Skeletal muscle cell (primary cell): ENCODE measurements at regions not wholly inside any gene's neighbourhood (a gene's known extent, or its start where the extent isn't known, plus 50 kb on each side); places are given as distances from the start of the nearest gene placed in this dataset.

Experiments
- DNase-seq: peaks from one replicate; pipeline ENCODE4 v3.0.0-alpha.2; 2010; ENCODE audit warnings: low read depth
- H3K4me3 ChIP-seq: 2 replicates; pipeline ENCODE4 v1.5.1; 2011; ENCODE audit warnings: low read depth, mild to moderate bottlenecking, control low read depth, low read length, moderate library complexity

GRCh38 chr5:5649641-5650040 is 227.2 kb downstream of the ICE1 start:
- H3K4me3 ChIP-seq: no peak overlapping the region
- no peak for DNase-seq

GRCh38 chr5:5648694-5649093 is 226.2 kb downstream of the ICE1 start:
- no peak for DNase-seq

DNA sequence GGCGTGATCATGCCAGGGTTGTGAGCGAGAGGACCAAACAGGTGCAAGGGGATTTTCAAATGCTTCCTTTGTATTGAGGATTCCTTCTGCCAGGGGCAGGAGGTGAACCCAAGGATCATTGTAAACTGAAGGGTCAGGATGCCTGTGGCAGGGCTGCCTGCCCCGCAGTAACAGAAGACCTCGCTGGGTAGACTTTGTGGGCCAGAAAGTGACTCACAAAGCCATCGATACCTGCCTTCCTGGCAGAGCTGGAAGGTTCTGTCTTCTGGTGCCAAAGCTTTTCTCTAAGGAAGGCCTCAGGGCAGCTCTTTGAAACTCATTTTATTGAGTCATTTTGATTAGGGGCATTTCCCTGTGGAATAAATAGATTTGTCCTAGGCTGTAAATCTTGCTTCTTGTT is 223.4 kb downstream of the ICE1 start:
- no peak overlapping the region for H3K4me3 ChIP-seq
- no peak for DNase-seq

More at GRCh38 chr5:5648694-5649093, 226.2 kb downstream of the ICE1 start:
- H3K4me3 ChIP-seq: no peak overlapping the region

DNA sequence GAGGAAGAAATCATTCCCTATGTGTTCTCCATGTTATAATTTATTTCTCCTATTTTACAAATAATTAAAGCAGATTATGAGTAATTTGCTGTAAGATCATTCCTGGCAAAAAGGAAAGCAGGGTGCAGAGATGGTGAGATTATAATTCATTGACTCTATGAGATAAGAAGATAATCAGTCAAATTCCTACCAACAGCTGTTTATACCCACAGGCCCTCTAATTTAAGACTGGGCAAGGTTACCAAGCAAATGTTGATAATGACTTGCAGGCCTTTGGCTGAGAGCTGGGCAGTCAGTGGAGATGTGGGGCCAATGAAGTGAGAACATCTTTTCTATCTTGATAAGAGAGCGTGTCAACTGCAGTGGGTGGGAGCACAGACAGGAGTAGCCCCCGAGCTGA is 222.7 kb downstream of the ICE1 start:
- H3K4me3 ChIP-seq: no peak overlapping the region
- DNase-seq: no peak

DNA sequence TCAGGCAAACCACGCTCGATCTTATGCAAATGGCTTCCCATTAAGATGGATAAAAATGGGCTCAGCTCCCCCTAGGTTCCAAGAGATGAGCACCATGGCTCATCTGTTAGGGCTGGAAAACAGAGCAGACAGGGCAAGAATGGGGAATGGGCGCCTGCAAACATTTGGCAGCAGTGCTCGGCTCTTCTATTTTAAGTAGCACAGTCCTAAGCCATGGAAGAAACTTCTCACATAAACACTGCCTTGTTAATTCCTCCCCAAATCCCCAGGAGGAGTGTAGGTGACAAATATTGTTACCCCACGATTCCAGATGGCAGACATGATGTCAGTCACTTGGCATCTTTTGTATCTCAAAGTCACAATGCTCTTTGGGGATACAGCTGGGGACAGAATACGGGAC is 221.8 kb downstream of the ICE1 start:
- DNase-seq: no peak
- no peak overlapping the region for H3K4me3 ChIP-seq

DNA sequence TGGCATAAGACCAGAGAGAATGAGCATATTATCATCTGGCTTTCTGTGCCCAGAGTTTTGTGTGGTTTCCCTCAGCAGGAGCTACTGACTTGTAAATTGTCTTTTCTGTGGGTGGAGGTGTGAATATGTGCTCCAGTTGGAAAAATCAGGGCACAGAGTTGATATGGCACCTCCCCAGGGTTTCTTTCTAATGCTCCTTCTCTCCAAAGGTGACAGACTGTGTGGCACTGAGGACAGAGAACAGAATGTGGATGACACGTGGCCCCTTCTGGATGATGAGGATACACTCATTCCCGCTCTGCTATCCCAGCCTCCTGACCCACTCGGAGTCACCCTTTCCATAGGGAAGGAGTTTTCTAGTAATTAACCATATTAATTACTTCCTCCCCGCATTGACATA is 221.0 kb downstream of the ICE1 start:
- DNase-seq: no peak
- no peak overlapping the region for H3K4me3 ChIP-seq

DNA sequence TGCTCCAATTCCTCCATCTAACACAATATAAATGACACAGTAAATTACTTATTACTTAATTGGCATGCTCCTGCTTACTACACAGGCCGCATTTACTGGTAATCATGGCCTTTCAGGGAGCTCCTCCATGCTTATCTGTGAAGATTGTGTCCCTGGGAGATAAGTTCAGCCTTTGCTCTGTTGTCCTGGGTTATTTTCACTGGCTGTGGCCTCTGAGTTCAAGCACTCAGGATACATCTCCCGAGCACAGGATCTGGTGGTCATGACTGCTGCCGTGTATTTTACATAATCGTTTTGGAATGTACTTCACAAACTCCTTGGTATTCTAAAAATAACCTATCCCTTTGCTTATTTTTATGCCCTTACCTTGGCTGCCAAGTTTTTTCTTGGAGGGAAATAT is 215.7 kb downstream of the ICE1 start:
- no peak overlapping the region for H3K4me3 ChIP-seq
- DNase-seq: no peak

DNA sequence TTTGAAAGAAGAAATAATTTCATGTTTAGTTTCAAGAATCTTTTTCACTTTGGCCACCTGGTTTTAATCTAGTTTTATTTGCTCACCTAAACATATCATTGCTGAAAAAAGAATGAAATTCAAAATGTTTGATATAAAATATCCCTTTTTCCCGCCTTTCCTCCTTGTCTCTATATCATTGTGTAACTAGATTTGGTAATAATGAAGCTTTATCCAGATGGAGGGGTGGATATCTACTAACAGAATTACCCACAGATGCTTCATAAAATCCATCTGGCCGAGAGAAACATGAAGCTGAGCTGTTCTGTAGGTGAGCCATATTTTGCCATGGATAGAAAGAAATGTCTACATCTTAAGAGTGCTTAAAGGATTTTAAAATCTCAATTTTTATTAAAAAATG is 214.7 kb downstream of the ICE1 start:
- DNase-seq: no peak
- H3K4me3 ChIP-seq: no peak overlapping the region

DNA sequence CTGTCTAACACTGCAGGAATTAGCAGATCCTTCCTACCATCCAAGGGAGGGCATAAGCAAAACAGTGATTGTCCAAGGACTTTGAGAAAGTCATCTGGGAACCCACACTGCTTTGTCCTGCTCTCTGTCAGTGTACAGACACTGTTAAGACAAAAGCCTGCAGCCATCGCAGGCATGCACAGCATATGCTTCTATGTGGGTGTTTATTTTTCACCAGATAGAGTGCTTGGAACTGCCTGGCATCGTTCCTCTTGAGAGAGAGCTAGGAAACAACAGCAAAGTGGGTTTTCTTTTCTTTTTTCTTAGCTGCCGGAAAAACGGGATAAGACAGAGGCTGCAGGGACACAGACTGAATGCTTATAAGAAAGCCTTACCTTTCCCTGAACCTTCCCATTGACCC is 212.3 kb downstream of the ICE1 start:
- DNase-seq: no peak

GRCh38 chr5:5633579-5633978 is 211.1 kb downstream of the ICE1 start:
- no peak for DNase-seq
- H3K4me3 ChIP-seq: no peak overlapping the region

More for the DNA sequence above, 212.3 kb downstream of the ICE1 start:
- H3K4me3 ChIP-seq: no peak overlapping the region

GRCh38 chr5:5632678-5633077 is 210.2 kb downstream of the ICE1 start:
- DNase-seq: no peak
- no peak overlapping the region for H3K4me3 ChIP-seq

- no peak overlapping the region for H3K4me3 ChIP-seq
- DNase-seq: no peak
Observed at GRCh38 chr5:5629607-5629978, 207.1 kb downstream of the ICE1 start.

- DNase-seq: no peak
- no peak overlapping the region for H3K4me3 ChIP-seq
Observed at GRCh38 chr5:5628866-5629606, 206.6 kb downstream of the ICE1 start.

DNA sequence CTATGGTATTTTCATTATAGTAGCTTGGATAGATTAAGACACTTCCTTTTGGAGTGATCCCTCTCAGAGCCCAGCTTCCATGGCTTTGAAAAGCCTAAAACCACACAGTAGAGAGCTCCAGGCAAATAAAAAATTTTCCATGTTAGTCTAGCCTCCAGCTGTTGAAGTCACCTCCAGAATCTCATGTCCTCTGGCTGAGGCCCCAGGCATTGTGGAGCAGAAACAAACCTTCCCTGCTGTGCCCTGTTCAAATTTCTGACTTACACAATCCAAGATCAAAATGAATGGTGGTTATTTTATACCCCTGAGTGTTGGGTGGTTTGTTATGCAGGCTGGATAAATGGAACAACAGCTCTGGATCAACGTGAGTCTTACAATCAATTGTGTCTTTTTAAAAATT is 203.9 kb downstream of the ICE1 start:
- no peak for DNase-seq
- no peak overlapping the region for H3K4me3 ChIP-seq

- no peak overlapping the region for H3K4me3 ChIP-seq
- no peak for DNase-seq
Observed at GRCh38 chr5:5625491-5625890, 203.0 kb downstream of the ICE1 start.

- H3K4me3 ChIP-seq: no peak overlapping the region
- DNase-seq: no peak
Observed at GRCh38 chr5:5623397-5623796, 200.9 kb downstream of the ICE1 start.

DNA sequence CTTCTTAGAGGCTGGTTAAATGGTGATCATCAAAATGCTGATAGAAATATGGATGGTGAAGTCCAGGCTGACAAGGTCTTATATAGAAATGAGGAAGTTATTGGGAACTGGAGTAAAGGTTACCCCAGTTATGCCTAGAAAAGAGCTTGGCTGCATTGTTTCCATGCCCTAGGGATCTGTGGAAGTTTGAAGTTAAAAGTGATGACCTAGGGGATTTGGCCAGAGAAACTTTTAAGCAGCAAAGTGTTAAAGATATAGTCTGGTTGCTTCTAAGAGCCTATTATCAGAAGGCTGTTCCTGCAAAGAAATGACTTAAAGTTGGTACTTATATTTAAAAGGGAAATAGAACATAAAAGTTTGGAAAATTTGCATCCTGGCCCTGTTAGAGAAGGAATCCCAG is 200.3 kb downstream of the ICE1 start:
- DNase-seq: no peak
- no peak overlapping the region for H3K4me3 ChIP-seq

GRCh38 chr5:5619546-5619945 is 197.1 kb downstream of the ICE1 start:
- H3K4me3 ChIP-seq: no peak overlapping the region
- DNase-seq: no peak

DNA sequence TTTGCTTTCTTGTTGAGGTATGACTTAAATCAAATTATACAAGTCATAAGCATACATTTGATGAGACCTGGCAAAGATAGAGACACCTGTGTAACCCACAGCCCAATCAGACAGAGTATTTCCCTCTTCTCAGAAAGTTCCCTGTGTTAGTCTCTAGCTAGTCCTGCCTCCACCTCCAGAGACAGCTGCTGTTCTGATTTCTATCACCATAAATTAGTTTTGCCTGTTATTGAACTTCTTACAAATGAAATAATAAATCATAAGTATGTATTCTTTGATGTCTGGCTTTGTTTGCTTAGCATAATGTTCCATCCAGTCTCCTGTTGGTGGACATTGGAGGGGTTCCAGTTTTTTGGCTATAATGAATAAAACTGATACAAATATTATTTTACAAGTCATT is 194.5 kb downstream of the ICE1 start:
- no peak overlapping the region for H3K4me3 ChIP-seq
- DNase-seq: no peak

DNA sequence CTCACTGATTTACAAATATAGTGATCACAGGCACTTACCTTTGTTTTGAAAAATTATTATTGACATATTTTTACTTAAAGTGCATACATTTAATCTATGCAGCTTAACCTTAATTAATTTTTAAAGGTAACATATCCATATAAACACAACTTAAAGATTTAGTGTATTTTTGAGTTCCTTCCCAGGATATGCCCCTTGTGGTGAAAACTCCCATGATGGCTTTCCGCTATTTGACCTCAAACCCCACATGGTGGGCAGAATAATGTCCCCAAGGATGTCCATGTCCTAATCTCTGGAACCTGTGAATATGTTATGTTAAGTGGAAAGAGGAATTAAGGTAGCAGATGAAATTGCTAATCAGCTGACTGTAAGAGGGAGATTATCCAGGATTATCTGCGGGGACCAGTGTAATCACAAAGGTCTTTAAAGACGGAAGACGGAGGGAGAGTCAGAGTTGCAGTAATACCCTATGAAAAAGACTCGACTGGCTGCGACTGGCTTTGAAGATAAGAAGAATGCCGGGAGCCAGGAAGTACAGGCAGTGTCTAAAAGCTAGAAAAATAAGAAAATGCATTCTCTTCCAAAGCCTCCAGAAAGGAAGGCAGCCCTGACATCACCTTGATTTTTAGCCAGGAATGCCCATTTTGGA is 193.9 kb downstream of the ICE1 start:
- no peak overlapping the region for H3K4me3 ChIP-seq
- DNase-seq: no peak

DNA sequence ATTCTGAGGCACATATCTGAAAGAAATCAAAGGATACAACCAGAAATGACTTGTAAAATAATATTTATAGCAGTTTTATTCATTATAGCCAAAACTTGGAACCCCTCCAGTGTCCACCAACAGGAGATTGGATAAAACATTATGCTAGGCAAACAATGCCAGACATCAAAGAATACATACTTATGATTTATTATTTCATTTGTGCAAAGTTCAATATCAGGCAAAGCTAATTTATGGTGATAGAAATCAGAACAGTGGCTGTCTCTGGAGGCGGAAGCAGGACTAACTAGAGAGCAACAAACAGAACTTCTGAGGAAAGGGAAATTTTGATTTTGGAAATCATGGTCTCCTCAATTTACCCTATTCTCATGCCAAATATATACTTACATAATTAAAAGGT is 193.1 kb downstream of the ICE1 start:
- no peak for DNase-seq
- H3K4me3 ChIP-seq: no peak overlapping the region
